Transverse colon (tissue), 4 donors: ENCODE measurements at regions not wholly inside any gene's neighbourhood (a gene's known extent, or its start where the extent isn't known, plus 50 kb on each side); places are given as distances from the start of the nearest gene placed in this dataset.

Source experiments
- DNase-seq: peaks from one replicate; pipeline ENCODE4 v3.0.0-alpha.2; 2019
- H3K27ac ChIP-seq, 4 donors: fragments of 200-600 bp; sonication (generic); 2 replicates each; pipeline ENCODE4 v1.5.1; 2016 to 2018; ENCODE audit warnings: inconsistent platforms in 4 of 4
- H3K27me3 ChIP-seq: fragments of 200-600 bp; sonication (generic); 2 replicates; pipeline ENCODE4 v1.5.1; 2017; ENCODE audit warnings: inconsistent platforms
- H3K36me3 ChIP-seq, 4 donors: fragments of 200-600 bp; sonication (generic); 2 replicates each; pipeline ENCODE4 v1.5.1; 2017 to 2019; ENCODE audit warnings: inconsistent platforms in 4 of 4
- H3K4me1 ChIP-seq, 4 donors: fragments of 200-600 bp; sonication (generic); 2 replicates each; pipeline ENCODE4 v1.5.1; 2017 to 2020; ENCODE audit warnings: inconsistent platforms in 4 of 4
- H3K4me3 ChIP-seq, 4 donors: fragments of 200-600 bp; sonication (generic); 1 replicate in 1 of 4; 2 replicates in 3 of 4; pipeline versions ENCODE4 v1.5.1 to v1.6.1; 2017 to 2019; ENCODE audit warnings: inconsistent platforms in 4 of 4
- H3K9me3 ChIP-seq, 2 donors: fragments of 200-600 bp; sonication (generic); 2 replicates each; pipeline ENCODE4 v1.5.1; 2017 to 2019; ENCODE audit warnings: inconsistent platforms in 2 of 2
- CTCF ChIP-seq, 5 experiments: fragments of 200-600 bp in 3 of 5; fragments of 450-650 bp in 2 of 5; sonication (generic) in 3 of 5; IDR thresholded peaks; 1 replicate in 2 of 5; 2 replicates in 3 of 5; pipeline ENCODE4 v1.5.1; 2016 to 2017; ENCODE audit warnings: antibody characterized with exemption in 5 of 5, inconsistent platforms in 3 of 5, mild to moderate bottlenecking in 2 of 5, moderate library complexity in 1 of 5
- EP300 ChIP-seq: sonication (generic); formaldehyde crosslinking; IDR thresholded peaks from one replicate; pipeline ENCODE4 v1.6.1; 2017; ENCODE audit warnings: antibody characterized with exemption, low read depth
- POLR2A ChIP-seq: fragments of 450-650 bp; IDR thresholded peaks from one replicate; pipeline ENCODE4 v1.6.1; 2016; ENCODE audit warnings: antibody characterized with exemption, mild to moderate bottlenecking, moderate library complexity
- POLR2AphosphoS5 ChIP-seq, 3 donors: sonication (generic); formaldehyde crosslinking; IDR thresholded peaks; one replicate each; pipeline ENCODE4 v1.6.1; 2016; ENCODE audit warnings: antibody characterized with exemption in 3 of 3
- WGBS, 2 donors: methylation state at CpG; one replicate each; pipeline ENCODE4 v1.1.5; 2018; ENCODE audit warnings: low coverage in 1 of 2; 5-methylcytosine and 5-hydroxymethylcytosine counted together
- in situ Hi-C, 4 donors: fragments of 200-750 bp; cut with MboI; loops; one replicate each; pipeline versions ENCODE4 v1.15.0 to v1.15.1; 2017; ENCODE audit warnings: low sequenced_read_pairs in 3 of 4, low pct_ligation_motif_present in 1 of 4, low pct_unique_long_range_greater_than_20kb in 1 of 4
- intact Hi-C: fragments of 100-400 bp; cut with DNase I; formaldehyde crosslinking; loops from one replicate; pipeline ENCODE4 v1.15.1; 2023; ENCODE audit warnings: low total_unique reads

GRCh38 chr21:43276811-43277210 is 108.0 kb downstream of the CRYAA start:
- Histone ChIP-seq H3K36me3 (no peaks in the 10 kb centered on the region), H3K9me3 (no peaks in the 10 kb centered on the region), H3K27me3 (peaks cover 33% of the 10 kb centered on the region), H3K4me1 (peaks cover 3 to 12% (median 9%) of the 10 kb centered on the region in 4 donors), H3K4me3 (no peak overlapping the region), H3K27ac (no peak overlapping the region)
- no peak for DNase-seq
- intact Hi-C loops (no loop called here), in situ Hi-C loops (no loop called here)
- 73% methylated on average over 15 of the region's 16 CpGs; no CpG with 5 or more reads in 1 of the 2 donors for WGBS, 2 donors
- no peak for TF ChIP-seq POLR2AphosphoS5 (IDR thresholded peaks at IDR 0.05)
- TF ChIP-seq POLR2A = no peak
- no peak for TF ChIP-seq EP300
- TF ChIP-seq CTCF (IDR thresholded peaks at IDR 0.05) = no peak

GRCh38 chr21:43275421-43276211 is 106.8 kb downstream of the CRYAA start:
- intact Hi-C loops (no loop called here), in situ Hi-C loops (no loop called here)
- TF ChIP-seq CTCF (IDR thresholded peaks at IDR 0.05) (no peak), POLR2A (no peak), EP300 (no peak), POLR2AphosphoS5 (IDR thresholded peaks at IDR 0.05) (no peak)
- Histone ChIP-seq H3K36me3 (no peaks in the 10 kb centered on the region), H3K4me3 (no peak overlapping the region), H3K4me1 (peaks cover 3 to 12% (median 9%) of the 10 kb centered on the region in 4 donors), H3K27ac (no peak overlapping the region), H3K27me3 (peaks cover 37% of the 10 kb centered on the region), H3K9me3 (no peaks in the 10 kb centered on the region)
- no peak for DNase-seq
- 63% methylated on average over 6 of the region's 6 CpGs; no CpG with 5 or more reads in 1 of the 2 donors for WGBS, 2 donors

GRCh38 chr21:43274946-43275310 is 106.1 kb downstream of the CRYAA start:
- Histone ChIP-seq H3K9me3 (no peaks in the 10 kb centered on the region), H3K4me1 (peaks cover 3 to 12% (median 9%) of the 10 kb centered on the region in 4 donors), H3K27ac (no peak overlapping the region), H3K4me3 (no peak overlapping the region), H3K36me3 (no peaks in the 10 kb centered on the region), H3K27me3 (peaks cover 43% of the 10 kb centered on the region)
- intact Hi-C loops = no loop called here
- no peak for DNase-seq
- 81% methylated on average over 6 of the region's 6 CpGs; no CpG with 5 or more reads in 1 of the 2 donors for WGBS, 2 donors
- TF ChIP-seq POLR2A = no peak
- TF ChIP-seq EP300 = no peak
- TF ChIP-seq POLR2AphosphoS5 (IDR thresholded peaks at IDR 0.05) = no peak
- no peak for TF ChIP-seq CTCF (IDR thresholded peaks at IDR 0.05)
- in situ Hi-C loops = no loop called here

- H3K27me3 ChIP-seq = peaks cover 44% of the 10 kb centered on the region
- WGBS, 2 donors = 67 to 81% methylated on average over 6 to 21 of the region's 21 CpGs
- DNase-seq = no peak
Observed at GRCh38 chr21:43274022-43274945, 105.5 kb downstream of the CRYAA start.

More at GRCh38 chr21:43274022-43274945, 105.5 kb downstream of the CRYAA start:
- H3K4me3 ChIP-seq = no peak overlapping the region
- no peaks in the 10 kb centered on the region for H3K9me3 ChIP-seq
- in situ Hi-C loops (no loop called here), intact Hi-C loops (no loop called here)
- H3K27ac ChIP-seq = no peak overlapping the region
- peaks cover 3 to 12% (median 9%) of the 10 kb centered on the region in 4 donors for H3K4me1 ChIP-seq
- TF ChIP-seq POLR2AphosphoS5 (IDR thresholded peaks at IDR 0.05) = no peak
- TF ChIP-seq POLR2A = no peak
- TF ChIP-seq EP300 = no peak
- no peak for TF ChIP-seq CTCF (IDR thresholded peaks at IDR 0.05)
- no peaks in the 10 kb centered on the region for H3K36me3 ChIP-seq
